ENCODE measurements at regions not wholly inside any gene's neighbourhood (a gene's known extent, or its start where the extent isn't known, plus 50 kb on each side); places are given as distances from the start of the nearest gene placed in this dataset.
"Not testable (repeated sequence)": the region's sequence is repeated elsewhere in the genome, so short reads cannot be mapped to it uniquely, and the experiment has no call there.

DNA sequence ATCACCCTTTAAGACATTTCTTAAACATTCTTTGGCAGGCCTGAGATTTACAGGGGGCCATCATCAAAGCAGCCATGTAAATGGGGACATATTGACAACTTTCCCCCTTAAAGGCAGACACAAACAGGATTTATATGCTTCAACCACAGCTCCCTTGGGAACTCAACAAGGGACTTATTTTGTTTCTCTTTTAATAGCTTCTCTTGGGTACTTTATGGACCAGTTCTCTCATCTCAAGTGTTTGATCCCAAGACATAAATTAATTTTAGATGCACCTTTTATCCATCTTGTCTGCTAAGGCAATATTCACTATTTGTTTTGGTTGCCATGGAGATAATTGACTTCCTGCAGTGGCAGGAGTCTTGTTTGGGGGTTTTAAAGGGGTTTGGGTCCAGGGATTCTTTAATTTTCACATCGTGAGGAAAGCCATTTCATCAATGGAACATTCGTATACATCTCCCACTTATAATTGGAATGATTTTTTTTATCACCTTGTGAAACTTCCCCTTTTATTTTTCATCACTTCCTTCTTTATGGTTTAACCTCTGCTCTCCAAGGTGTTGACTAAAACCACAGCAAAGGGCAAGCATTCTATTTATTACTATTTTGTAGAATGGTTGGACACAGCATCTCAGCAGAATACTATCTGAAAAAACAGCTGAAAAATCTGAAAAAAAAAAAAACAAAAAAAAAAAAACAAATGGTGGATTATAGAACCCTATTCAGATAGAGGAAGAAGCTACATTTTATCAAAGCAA lies 726.0 kb downstream of the DIAPH3 start:
- Histone ChIP-seq H3K36me3 (ENCODE audit: insufficient read depth in 1 of 2, low read depth in 1 of 2) (no peaks in the 10 kb centered on the region), H3K4me3 (no peak overlapping the region), H3K27ac (no peak overlapping the region), H3K9me3 (peaks cover 5% of the 10 kb centered on the region), H3K27me3 (ENCODE audit: insufficient read depth in 3 of 3, low read length in 2 of 3) (no peaks in the 10 kb centered on the region), H3K4me1 (no peaks in the 10 kb centered on the region)
- whole genome bisulfite sequencing, 3 donors, result 46 to 62% (median 47%) methylated on average over 2 of the region's 2 CpGs
- ATAC-seq (no peak), DNase-seq (no peak)
- intact Hi-C loops (cut with DNase I), result no loop called here
- TF ChIP-seq, protein P1, sequence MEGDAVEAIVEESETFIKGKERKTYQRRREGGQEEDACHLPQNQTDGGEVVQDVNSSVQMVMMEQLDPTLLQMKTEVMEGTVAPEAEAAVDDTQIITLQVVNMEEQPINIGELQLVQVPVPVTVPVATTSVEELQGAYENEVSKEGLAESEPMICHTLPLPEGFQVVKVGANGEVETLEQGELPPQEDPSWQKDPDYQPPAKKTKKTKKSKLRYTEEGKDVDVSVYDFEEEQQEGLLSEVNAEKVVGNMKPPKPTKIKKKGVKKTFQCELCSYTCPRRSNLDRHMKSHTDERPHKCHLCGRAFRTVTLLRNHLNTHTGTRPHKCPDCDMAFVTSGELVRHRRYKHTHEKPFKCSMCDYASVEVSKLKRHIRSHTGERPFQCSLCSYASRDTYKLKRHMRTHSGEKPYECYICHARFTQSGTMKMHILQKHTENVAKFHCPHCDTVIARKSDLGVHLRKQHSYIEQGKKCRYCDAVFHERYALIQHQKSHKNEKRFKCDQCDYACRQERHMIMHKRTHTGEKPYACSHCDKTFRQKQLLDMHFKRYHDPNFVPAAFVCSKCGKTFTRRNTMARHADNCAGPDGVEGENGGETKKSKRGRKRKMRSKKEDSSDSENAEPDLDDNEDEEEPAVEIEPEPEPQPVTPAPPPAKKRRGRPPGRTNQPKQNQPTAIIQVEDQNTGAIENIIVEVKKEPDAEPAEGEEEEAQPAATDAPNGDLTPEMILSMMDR (IDR thresholded peaks at IDR 0.05), result no peak

DNA sequence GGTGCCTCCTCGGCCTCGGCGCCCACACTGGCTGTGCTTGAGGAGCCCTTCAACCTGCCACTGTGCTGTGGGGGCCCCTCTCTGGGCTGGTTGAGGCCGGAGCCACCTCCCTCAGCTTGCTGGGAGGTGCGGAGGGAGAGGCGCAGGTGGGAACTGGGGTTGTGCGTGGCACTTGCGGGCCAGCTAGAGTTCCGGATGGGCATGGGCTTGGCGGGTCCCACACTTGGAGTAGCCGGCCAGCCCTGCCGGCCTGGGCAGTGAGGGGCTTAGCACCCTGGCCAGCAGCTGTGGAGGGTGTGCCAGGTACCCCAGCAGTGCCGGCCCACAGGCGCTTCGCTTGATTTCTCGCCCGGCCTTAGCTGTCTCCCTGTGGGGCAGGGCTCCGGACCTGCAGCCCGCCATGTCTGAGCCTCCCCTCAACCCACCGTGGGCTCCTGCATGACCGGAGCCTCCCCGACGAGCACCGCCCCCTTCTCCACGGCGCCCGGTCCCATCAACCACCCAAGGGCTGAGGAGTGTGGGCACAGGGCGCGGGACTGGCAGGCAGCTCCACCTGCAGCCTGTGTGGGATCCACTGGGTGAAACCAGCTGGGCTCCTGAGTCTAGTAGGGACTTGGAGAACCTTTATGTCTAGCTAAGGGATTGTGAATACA lies 723.8 kb downstream of the DIAPH3 start:
- H3K36me3 ChIP-seq (ENCODE audit: insufficient read depth in 1 of 2, low read depth in 1 of 2), result no peaks in the 10 kb centered on the region
- no peaks in the 10 kb centered on the region for H3K4me1 ChIP-seq
- H3K4me3 ChIP-seq, result no peak overlapping the region
- intact Hi-C loops (cut with DNase I), result no loop called here
- WGBS, 3 donors, result 91 to 97% (median 91%) methylated on average over 28 to 29 of the region's 29 CpGs
- ATAC-seq (no peak), DNase-seq (no peak)
- TF ChIP-seq, protein P1 (IDR thresholded peaks at IDR 0.05), result no peak
- no peaks in the 10 kb centered on the region for H3K27me3 ChIP-seq (ENCODE audit: insufficient read depth in 3 of 3, low read length in 2 of 3)
- H3K9me3 ChIP-seq, result no peaks in the 10 kb centered on the region
- no peak overlapping the region for H3K27ac ChIP-seq

DNA sequence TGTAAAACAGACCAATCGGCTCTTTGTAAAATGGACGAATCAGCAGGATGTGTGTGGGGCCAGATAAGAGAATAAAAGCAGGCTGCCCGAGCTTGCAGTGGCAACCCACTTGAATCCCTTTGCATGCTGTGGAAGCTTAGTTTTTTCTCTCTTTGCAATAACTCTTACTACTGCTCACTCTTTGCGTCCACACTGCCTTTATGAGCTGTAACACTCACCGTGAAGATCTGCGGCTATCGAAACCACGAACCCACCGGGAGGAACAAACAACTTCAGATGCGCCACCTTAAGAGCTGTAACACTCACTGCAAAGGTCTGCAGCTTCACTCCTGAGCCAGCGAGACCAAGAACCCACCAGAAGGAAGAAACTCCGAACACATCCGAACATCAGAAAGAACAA lies 722.7 kb downstream of the DIAPH3 start:
- H3K27ac ChIP-seq; DNase-seq; intact Hi-C loops (cut with DNase I); H3K9me3 ChIP-seq; H3K4me1 ChIP-seq; H3K4me3 ChIP-seq; ATAC-seq; H3K27me3 ChIP-seq (ENCODE audit: insufficient read depth in 3 of 3, low read length in 2 of 3); H3K36me3 ChIP-seq (ENCODE audit: insufficient read depth in 1 of 2, low read depth in 1 of 2): not testable (repeated sequence)
- WGBS, 3 donors, result 70 to 76% (median 75%) methylated on average over 13 of the region's 13 CpGs

DNA sequence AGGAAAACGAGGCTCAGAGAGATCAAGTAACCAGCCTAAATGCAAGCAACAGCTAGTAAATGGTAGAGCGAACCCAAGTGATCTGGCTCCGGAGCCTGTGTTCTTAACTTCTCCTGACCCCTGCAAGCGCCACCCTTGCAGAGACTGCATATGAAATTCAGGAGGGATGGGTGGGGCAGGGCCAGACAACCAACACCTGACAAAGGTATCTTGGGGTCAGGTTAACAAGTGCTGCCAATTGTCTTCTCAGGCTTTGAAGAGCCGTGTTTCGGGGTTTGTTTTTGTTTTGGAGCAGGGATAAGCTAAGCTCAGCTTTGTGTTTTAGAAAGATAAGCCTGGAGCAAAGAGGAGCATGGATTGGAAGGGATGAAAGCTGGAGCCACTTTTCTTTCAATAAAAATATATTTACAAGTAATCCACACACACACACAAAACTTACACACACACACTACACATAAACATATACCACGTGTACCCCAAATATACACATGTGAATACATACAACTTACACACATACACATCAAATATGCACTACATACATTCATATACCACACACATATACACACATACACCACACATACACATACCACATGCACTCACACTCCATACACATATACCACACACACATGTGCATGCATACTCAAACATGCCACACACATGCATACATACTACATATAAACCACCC lies 722.0 kb downstream of the DIAPH3 start:
- TF ChIP-seq, protein P1 (IDR thresholded peaks at IDR 0.05), result no peak
- Histone ChIP-seq H3K27me3 (ENCODE audit: insufficient read depth in 3 of 3, low read length in 2 of 3) (no peaks in the 10 kb centered on the region), H3K27ac (no peak overlapping the region), H3K9me3 (no peaks in the 10 kb centered on the region), H3K4me1 (no peaks in the 10 kb centered on the region), H3K36me3 (ENCODE audit: insufficient read depth in 1 of 2, low read depth in 1 of 2) (no peaks in the 10 kb centered on the region), H3K4me3 (no peak overlapping the region)
- WGBS, 3 donors, result 80 to 90% (median 89%) methylated on average over 7 of the region's 7 CpGs
- intact Hi-C loops (cut with DNase I), result no loop called here
- DNase-seq (no peak), ATAC-seq (no peak)

DNA sequence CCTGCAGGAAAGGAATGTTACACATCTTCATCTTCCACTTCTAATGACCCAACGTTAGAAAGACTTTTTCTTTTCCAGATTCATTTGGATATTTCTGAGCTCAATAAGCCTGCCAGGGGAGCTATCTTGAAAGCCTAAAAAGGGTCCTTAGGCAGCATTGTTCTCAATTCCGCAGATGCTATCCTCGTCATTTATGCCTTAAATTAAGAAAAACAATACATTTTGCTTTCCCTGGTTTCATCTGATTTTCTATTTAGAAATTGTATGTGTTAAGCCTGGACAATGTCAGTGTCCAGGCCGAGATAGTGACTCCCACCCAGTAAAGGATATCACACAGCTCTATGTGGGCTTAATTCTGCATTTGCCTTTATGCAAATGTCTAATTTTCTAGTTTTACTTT lies 721.3 kb downstream of the DIAPH3 start:
- TF ChIP-seq, protein P1 (IDR thresholded peaks at IDR 0.05), result no peak
- Histone ChIP-seq H3K4me3 (no peak overlapping the region), H3K27me3 (ENCODE audit: insufficient read depth in 3 of 3, low read length in 2 of 3) (no peaks in the 10 kb centered on the region), H3K36me3 (ENCODE audit: insufficient read depth in 1 of 2, low read depth in 1 of 2) (no peaks in the 10 kb centered on the region), H3K27ac (no peak overlapping the region), H3K4me1 (no peaks in the 10 kb centered on the region), H3K9me3 (no peaks in the 10 kb centered on the region)
- DNase-seq, result no peak
- intact Hi-C loops (cut with DNase I), result no loop called here
- WGBS, 3 donors, result 50 to 60% (median 56%) methylated on average over 4 of the region's 4 CpGs
- no peak for ATAC-seq

All from psoas muscle (tissue), 7 donors.